Heart left ventricle (tissue), 13 donors: ENCODE measurements at regions not wholly inside any gene's neighbourhood (a gene's known extent, or its start where the extent isn't known, plus 50 kb on each side); places are given as distances from the start of the nearest gene placed in this dataset.

Source experiments
- POLR2A ChIP-seq, 2 donors: fragments of 450-650 bp; IDR thresholded peaks; one replicate each; pipeline ENCODE4 v1.6.1; 2017; ENCODE audit warnings: antibody characterized with exemption in 2 of 2, mild to moderate bottlenecking in 2 of 2, moderate library complexity in 2 of 2
- TF ChIP-seq, protein P1 (sequence below), 12 donors: fragments of 200-600 bp; sonication (generic) in 4 of 12; IDR thresholded peaks; one replicate each; pipeline versions ENCODE4 v1.5.0 to v1.8.0; 2018 to 2022; ENCODE audit warnings: antibody characterized with exemption in 12 of 12, mild to moderate bottlenecking in 5 of 12
- donor health status: ischemic (EF 13 %, LVEDD 7.1; RV severe dilation, severe dysfunction).
- donor health status: DM: no; HTN: yes; CAD: no.
- donor health status: DM: no; HTN: no; CAD: no.
- donor health status: ischemic (EF 25% LVEDD 6.9; RV normal size, moderate dysfunction).
- donor health status: ischemic (EF 25% LVEDD 5.7; RV mildly dilated, moderate dysfunction).
- donor health status: ischemic (EF 35%, LVEDD 5.7; RV mildly dilated, moderate dysfunction).
- donor health status: nonischemic (EF 11% LVEDD 7.7; RV severe dilation, severe dysfunction).
- donor health status: DM: yes; HTN: yes; CAD: no.
- donor health status: PGD.
- donor health status: ischemic (EF 29% LVEDD 5.4; RV normal size, mild dysfunction).
- donor health status: nonischemic (EF 23%, LVEDD 6.1; RV moderate dilation, normal function).

DNA sequence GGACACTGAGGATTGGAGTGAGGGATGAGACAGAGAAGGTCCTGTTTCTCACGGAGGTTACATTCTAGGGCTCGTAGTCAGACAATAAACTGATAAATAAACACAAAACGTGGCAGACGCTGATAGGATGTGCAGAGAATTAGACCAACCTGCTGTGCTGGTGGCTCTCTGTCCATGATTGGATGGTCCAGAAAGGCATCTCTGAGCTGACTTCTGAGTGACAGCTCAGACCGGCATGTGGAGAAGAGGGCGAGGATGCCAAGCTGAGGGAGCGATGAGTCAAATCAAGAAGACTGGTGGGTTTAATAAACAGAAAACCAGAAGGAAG is 132.3 kb upstream of the TAF11L2 start:
- TF ChIP-seq POLR2A (IDR thresholded peaks at IDR 0.05), result no peak
- TF ChIP-seq, protein P1, sequence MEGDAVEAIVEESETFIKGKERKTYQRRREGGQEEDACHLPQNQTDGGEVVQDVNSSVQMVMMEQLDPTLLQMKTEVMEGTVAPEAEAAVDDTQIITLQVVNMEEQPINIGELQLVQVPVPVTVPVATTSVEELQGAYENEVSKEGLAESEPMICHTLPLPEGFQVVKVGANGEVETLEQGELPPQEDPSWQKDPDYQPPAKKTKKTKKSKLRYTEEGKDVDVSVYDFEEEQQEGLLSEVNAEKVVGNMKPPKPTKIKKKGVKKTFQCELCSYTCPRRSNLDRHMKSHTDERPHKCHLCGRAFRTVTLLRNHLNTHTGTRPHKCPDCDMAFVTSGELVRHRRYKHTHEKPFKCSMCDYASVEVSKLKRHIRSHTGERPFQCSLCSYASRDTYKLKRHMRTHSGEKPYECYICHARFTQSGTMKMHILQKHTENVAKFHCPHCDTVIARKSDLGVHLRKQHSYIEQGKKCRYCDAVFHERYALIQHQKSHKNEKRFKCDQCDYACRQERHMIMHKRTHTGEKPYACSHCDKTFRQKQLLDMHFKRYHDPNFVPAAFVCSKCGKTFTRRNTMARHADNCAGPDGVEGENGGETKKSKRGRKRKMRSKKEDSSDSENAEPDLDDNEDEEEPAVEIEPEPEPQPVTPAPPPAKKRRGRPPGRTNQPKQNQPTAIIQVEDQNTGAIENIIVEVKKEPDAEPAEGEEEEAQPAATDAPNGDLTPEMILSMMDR (IDR thresholded peaks at IDR 0.05), result no peak
